Chondrocyte (in vitro differentiated cells): ENCODE measurements at regions not wholly inside any gene's neighbourhood (a gene's known extent, or its start where the extent isn't known, plus 50 kb on each side); places are given as distances from the start of the nearest gene placed in this dataset.
A peak's percentile ranks its signal among the peaks of the same experiment; 100 is the strongest.

Experiments used
- DNase-seq: peaks from one replicate; pipeline ENCODE4 v3.0.0; 2021; ENCODE audit warnings: mixed read lengths, low spot score
- H3K27ac Mint-ChIP-seq: one replicate; pipeline ENCODE4 v1.8.0; 2021; ENCODE audit warnings: mild to moderate bottlenecking, moderate library complexity, mixed read lengths; ENCODE audit not compliant: unreplicated experiment
- H3K27me3 Mint-ChIP-seq: 2 replicates; pipeline ENCODE4 v1.8.0; 2021; ENCODE audit warnings: low read depth, mixed read lengths
- H3K36me3 Mint-ChIP-seq: 2 replicates; pipeline ENCODE4 v1.8.0; 2021; ENCODE audit warnings: low read depth, mixed read lengths
- H3K4me1 Mint-ChIP-seq: 2 replicates; pipeline ENCODE4 v1.8.0; 2021; ENCODE audit warnings: low read depth, mild to moderate bottlenecking, mixed read lengths
- H3K4me3 Mint-ChIP-seq: one replicate; pipeline ENCODE4 v1.8.0; 2021; ENCODE audit warnings: mild to moderate bottlenecking, moderate library complexity, mixed read lengths; ENCODE audit not compliant: unreplicated experiment
- H3K9me3 Mint-ChIP-seq: 2 replicates; pipeline ENCODE4 v1.8.0; 2021; ENCODE audit warnings: low read depth, mixed read lengths
- CTCF ChIP-seq: fragments of 200-600 bp; sonication (generic); IDR thresholded peaks from 2 replicates; pipeline ENCODE4 v1.5.0; 2021; ENCODE audit warnings: antibody characterized with exemption, mild to moderate bottlenecking, moderate library complexity

- TF ChIP-seq CTCF: no peak
- Mint-ChIP-seq H3K9me3 (peaks cover 4% of the 10 kb centered on the region), H3K36me3 (no peaks in the 10 kb centered on the region), H3K27ac (no peak overlapping the region), H3K4me1 (no peaks in the 10 kb centered on the region), H3K27me3 (no peaks in the 10 kb centered on the region), H3K4me3 (no peak overlapping the region)
- no peak for DNase-seq
Observed at GRCh38 chr4:63122955-63123354, 1286.3 kb downstream of the TECRL start.

- no peak overlapping the region for H3K4me3 Mint-ChIP-seq
- H3K36me3 Mint-ChIP-seq: peaks cover 1% of the 10 kb centered on the region
- peaks cover 17% of the 10 kb centered on the region for H3K9me3 Mint-ChIP-seq
- DNase-seq: no peak
- no peaks in the 10 kb centered on the region for H3K27me3 Mint-ChIP-seq
- H3K4me1 Mint-ChIP-seq: peaks cover 3% of the 10 kb centered on the region
- H3K27ac Mint-ChIP-seq: no peak overlapping the region
- no peak for TF ChIP-seq CTCF
Observed at GRCh38 chr4:63106600-63106999, 1302.7 kb downstream of the TECRL start.

GRCh38 chr4:63105839-63106238 is 1303.4 kb downstream of the TECRL start:
- H3K27me3 Mint-ChIP-seq: no peaks in the 10 kb centered on the region
- no peak for DNase-seq
- peaks cover 19% of the 10 kb centered on the region for H3K9me3 Mint-ChIP-seq
- no peak overlapping the region for H3K4me3 Mint-ChIP-seq
- no peak for TF ChIP-seq CTCF
- H3K4me1 Mint-ChIP-seq: peaks cover 3% of the 10 kb centered on the region
- H3K36me3 Mint-ChIP-seq: peaks cover 5% of the 10 kb centered on the region
- H3K27ac Mint-ChIP-seq: no peak overlapping the region

GRCh38 chr4:63090641-63091040 is 1318.6 kb downstream of the TECRL start:
- no peaks in the 10 kb centered on the region for H3K27me3 Mint-ChIP-seq
- peaks cover 6% of the 10 kb centered on the region for H3K4me1 Mint-ChIP-seq
- H3K9me3 Mint-ChIP-seq: no peaks in the 10 kb centered on the region
- H3K36me3 Mint-ChIP-seq: peaks cover 2% of the 10 kb centered on the region
- H3K4me3 Mint-ChIP-seq: no peak overlapping the region
- DNase-seq: no peak
- no peak overlapping the region for H3K27ac Mint-ChIP-seq
- no peak for TF ChIP-seq CTCF

- peak overlapping the region; percentile 51 for H3K27ac Mint-ChIP-seq
- H3K4me1 Mint-ChIP-seq: peaks cover 21% of the 10 kb centered on the region
- peaks cover 5% of the 10 kb centered on the region for H3K9me3 Mint-ChIP-seq
- peaks cover 7% of the 10 kb centered on the region for H3K36me3 Mint-ChIP-seq
- DNase-seq: no peak
- no peak for TF ChIP-seq CTCF
- H3K27me3 Mint-ChIP-seq: no peaks in the 10 kb centered on the region
- no peak overlapping the region for H3K4me3 Mint-ChIP-seq
Observed at GRCh38 chr4:63085091-63085490, 1324.2 kb downstream of the TECRL start.
